Naive thymus-derived CD8-positive, alpha-beta T cell (primary cell): ENCODE measurements at regions not wholly inside any gene's neighbourhood (a gene's known extent, or its start where the extent isn't known, plus 50 kb on each side); places are given as distances from the start of the nearest gene placed in this dataset.

ENCODE experiments used
- ATAC-seq, 2 donors: fragments of 150-1000 bp; cut with Tn5 transposase in 1 of 2; sonication (Bioruptor Pico), chemical (Tn5 transposase) in 1 of 2; 1 replicate in 1 of 2; 2 replicates in 1 of 2; pipeline ENCODE4 v1.10.0; 2021; ENCODE audit warnings: mild to moderate bottlenecking in 2 of 2, moderate library complexity in 2 of 2
- POLR2A ChIA-PET: fragments of 350-600 bp; sonication (Branson Sonifier 250); formaldehyde crosslinking; loops from one replicate; lab custom pipeline; 2021; ENCODE audit warnings: antibody characterized with exemption; lab: Charles Lee
- DNase-seq, 10 donors: peaks; one replicate each; pipeline versions ENCODE4 v3.0.0 to v3.0.0-alpha.2; 2020 to 2022
- H3K27ac Mint-ChIP-seq, 10 donors: one replicate each; pipeline ENCODE4 v1.8.0; 2020 to 2022; ENCODE audit warnings: mild to moderate bottlenecking in 10 of 10, mixed read lengths in 10 of 10, moderate library complexity in 4 of 10, inconsistent platforms in 1 of 10
- H3K27me3 Mint-ChIP-seq, 5 donors: one replicate each; pipeline ENCODE4 v1.8.0; 2021 to 2022; ENCODE audit warnings: mixed read lengths in 5 of 5
- H3K36me3 Mint-ChIP-seq, 3 donors: one replicate each; pipeline ENCODE4 v1.8.0; 2020 to 2022; ENCODE audit warnings: mixed read lengths in 3 of 3, mild to moderate bottlenecking in 2 of 3, inconsistent platforms in 1 of 3
- H3K4me1 Mint-ChIP-seq, 4 donors: one replicate each; pipeline ENCODE4 v1.8.0; 2021 to 2022; ENCODE audit warnings: mixed read lengths in 4 of 4
- H3K4me3 Mint-ChIP-seq, 10 donors: one replicate each; pipeline ENCODE4 v1.8.0; 2020 to 2022; ENCODE audit warnings: mild to moderate bottlenecking in 10 of 10, mixed read lengths in 10 of 10, moderate library complexity in 6 of 10, inconsistent platforms in 1 of 10
- H3K9me3 Mint-ChIP-seq, 9 donors: one replicate each; pipeline ENCODE4 v1.8.0; 2020 to 2022; ENCODE audit warnings: mixed read lengths in 9 of 9, mild to moderate bottlenecking in 3 of 9, inconsistent platforms in 1 of 9, moderate library complexity in 1 of 9

DNA sequence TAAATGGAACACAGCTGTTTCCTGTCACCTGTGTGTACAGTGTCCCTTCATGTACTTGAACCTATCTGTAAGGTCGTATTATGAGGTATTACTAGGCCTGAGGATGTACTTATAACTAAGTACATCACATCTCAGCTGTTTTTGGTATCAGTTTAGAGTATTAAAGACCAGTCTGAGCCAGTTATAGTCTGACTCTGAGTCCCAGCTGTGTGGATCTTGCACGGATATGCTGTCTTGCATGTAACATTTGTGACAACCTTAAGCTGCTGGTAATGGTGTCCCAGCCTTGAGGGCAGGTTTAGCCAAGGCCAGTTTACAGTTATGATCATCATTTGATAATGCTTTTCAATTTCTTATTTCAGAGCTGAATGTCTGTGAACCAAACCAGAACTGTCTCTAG, 496.3 kb downstream of the SLC4A3 start:
- no peak for DNase-seq
- Mint-ChIP-seq H3K27ac (no peak overlapping the region), H3K4me1 (no peaks in the 10 kb centered on the region), H3K4me3 (no peak overlapping the region), H3K9me3 (peaks cover 0 to 4% (median 0%) of the 10 kb centered on the region in 9 donors), H3K27me3 (peaks cover 0 to 10% (median 2%) of the 10 kb centered on the region in 5 donors), H3K36me3 (no peaks in the 10 kb centered on the region)
- no peak for ATAC-seq
- POLR2A ChIA-PET: no interaction called here

DNA sequence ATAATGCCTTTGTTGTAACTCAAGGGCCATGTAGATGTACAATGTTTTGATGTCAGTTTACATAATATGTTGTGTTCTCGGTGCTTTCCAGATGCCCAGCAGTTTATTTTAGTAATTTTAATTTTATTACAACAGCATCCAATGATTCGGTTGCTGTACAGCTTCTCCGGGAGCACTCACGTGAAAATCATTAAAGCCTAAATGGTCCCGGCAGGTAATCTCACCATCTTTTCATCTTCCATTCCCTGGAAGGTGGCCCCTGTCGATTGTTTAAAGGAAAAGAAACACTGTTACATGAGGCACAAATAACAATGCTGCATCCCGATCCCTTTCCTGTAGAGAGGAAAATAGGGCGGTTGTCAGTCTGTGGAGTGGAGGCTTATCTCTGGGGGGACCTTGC, 498.1 kb downstream of the SLC4A3 start:
- Mint-ChIP-seq H3K36me3 (no peaks in the 10 kb centered on the region), H3K4me1 (no peaks in the 10 kb centered on the region), H3K27me3 (peaks cover 2 to 10% (median 2%) of the 10 kb centered on the region in 5 donors), H3K27ac (no peak overlapping the region), H3K4me3 (no peak overlapping the region), H3K9me3 (peaks cover 0 to 7% (median 2%) of the 10 kb centered on the region in 9 donors)
- ATAC-seq: no peak
- POLR2A ChIA-PET: no interaction called here
- DNase-seq: no peak

DNA sequence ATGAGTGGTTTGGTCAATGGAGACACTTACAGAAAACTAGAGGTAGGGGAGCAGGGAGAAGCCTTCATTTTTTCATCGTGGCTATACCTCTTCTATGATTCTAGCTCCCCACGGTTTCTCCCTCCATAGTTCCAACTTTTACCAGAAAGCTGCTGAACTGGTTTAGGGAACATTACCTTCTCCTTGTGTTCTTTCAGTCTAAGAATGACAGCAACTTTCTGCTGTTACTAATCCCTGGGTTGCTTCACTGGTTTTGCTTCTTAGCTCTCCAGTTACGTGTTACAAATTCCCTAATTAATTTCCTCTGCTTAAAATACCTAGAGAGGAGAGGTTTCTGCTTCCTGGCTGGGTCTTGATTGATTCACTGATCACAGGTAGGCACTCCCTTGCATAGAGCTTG, 499.9 kb downstream of the SLC4A3 start:
- no peak overlapping the region for H3K27ac Mint-ChIP-seq
- peaks cover 0 to 19% (median 3%) of the 10 kb centered on the region in 9 donors for H3K9me3 Mint-ChIP-seq
- no peak for DNase-seq
- H3K27me3 Mint-ChIP-seq: peaks cover 2 to 10% (median 2%) of the 10 kb centered on the region in 5 donors
- no peaks in the 10 kb centered on the region for H3K36me3 Mint-ChIP-seq
- H3K4me3 Mint-ChIP-seq: no peak overlapping the region
- no peak for ATAC-seq
- H3K4me1 Mint-ChIP-seq: no peaks in the 10 kb centered on the region
- POLR2A ChIA-PET: no interaction called here

- ATAC-seq (no peak), DNase-seq (no peak)
- POLR2A ChIA-PET: no interaction called here
- peaks cover 0 to 20% (median 5%) of the 10 kb centered on the region in 9 donors for H3K9me3 Mint-ChIP-seq
- H3K36me3 Mint-ChIP-seq: no peaks in the 10 kb centered on the region
- H3K4me3 Mint-ChIP-seq: no peak overlapping the region
- H3K4me1 Mint-ChIP-seq: no peaks in the 10 kb centered on the region
- no peak overlapping the region for H3K27ac Mint-ChIP-seq
- peaks cover 0 to 10% (median 3%) of the 10 kb centered on the region in 5 donors for H3K27me3 Mint-ChIP-seq
These were observed 500.4 kb downstream of the SLC4A3 start for GRCh38 chr2:220127876-220128275.

DNA sequence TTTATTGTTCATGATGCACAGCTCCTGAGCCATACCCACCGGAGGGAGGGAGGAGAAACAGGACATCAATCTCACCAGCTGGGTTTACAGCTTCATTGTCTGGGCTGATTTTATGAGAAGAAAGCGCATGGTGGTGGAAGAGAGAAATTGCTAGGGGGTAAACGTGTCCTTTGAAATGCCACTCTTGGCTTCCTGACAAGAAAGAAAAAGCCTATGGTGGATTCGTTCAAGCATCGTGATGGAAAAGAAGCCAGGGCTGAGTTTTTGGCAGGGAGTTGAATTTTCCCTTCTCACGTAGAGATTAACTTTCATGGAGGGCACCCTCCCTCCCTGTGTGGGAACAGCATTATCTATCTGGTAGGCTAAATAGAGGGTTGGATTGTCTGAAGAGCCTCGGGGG, 502.0 kb downstream of the SLC4A3 start:
- DNase-seq (no peak), ATAC-seq (no peak)
- Mint-ChIP-seq H3K4me3 (no peak overlapping the region), H3K36me3 (no peaks in the 10 kb centered on the region), H3K27me3 (peaks cover 0 to 4% (median 2%) of the 10 kb centered on the region in 5 donors), H3K27ac (no peak overlapping the region), H3K4me1 (no peaks in the 10 kb centered on the region), H3K9me3 (peaks cover 0 to 21% (median 6%) of the 10 kb centered on the region in 9 donors)
- POLR2A ChIA-PET: no interaction called here

GRCh38 chr2:220134756-220135534, 507.5 kb downstream of the SLC4A3 start:
- H3K4me1 Mint-ChIP-seq: no peaks in the 10 kb centered on the region
- H3K4me3 Mint-ChIP-seq: no peak overlapping the region
- POLR2A ChIA-PET: no interaction called here
- DNase-seq (no peak), ATAC-seq (no peak)
- H3K27ac Mint-ChIP-seq: no peak overlapping the region
- H3K27me3 Mint-ChIP-seq: peaks cover 0 to 4% (median 0%) of the 10 kb centered on the region in 5 donors
- H3K9me3 Mint-ChIP-seq: peaks cover 0 to 18% (median 6%) of the 10 kb centered on the region in 9 donors
- no peaks in the 10 kb centered on the region for H3K36me3 Mint-ChIP-seq

DNA sequence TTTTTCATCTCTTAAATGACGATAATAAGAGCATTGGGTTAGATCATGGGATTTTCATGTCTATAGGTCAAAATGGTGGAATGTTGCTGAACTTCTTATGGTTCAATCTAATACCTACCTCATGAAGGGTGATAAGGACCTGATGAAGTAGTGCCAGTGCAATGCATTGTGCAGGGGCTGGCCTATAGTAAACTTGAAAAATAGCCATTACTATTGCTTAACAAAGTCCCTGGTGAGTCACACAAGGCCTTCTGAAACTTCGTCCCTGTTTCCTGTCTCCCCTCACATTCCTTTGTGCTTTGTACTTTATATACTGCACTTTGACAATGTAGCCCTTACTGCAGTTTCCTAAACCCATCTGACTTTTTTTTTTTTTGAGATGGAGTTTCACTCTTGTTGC, 515.9 kb downstream of the SLC4A3 start:
- H3K36me3 Mint-ChIP-seq: peaks cover 0 to 5% (median 0%) of the 10 kb centered on the region in 3 donors
- H3K9me3 Mint-ChIP-seq: peaks cover 0 to 23% (median 3%) of the 10 kb centered on the region in 9 donors
- peaks cover 0 to 31% (median 4%) of the 10 kb centered on the region in 5 donors for H3K27me3 Mint-ChIP-seq
- POLR2A ChIA-PET: no interaction called here
- no peak overlapping the region for H3K27ac Mint-ChIP-seq
- ATAC-seq (no peak), DNase-seq (no peak)
- H3K4me3 Mint-ChIP-seq: no peak overlapping the region
- no peaks in the 10 kb centered on the region for H3K4me1 Mint-ChIP-seq

DNA sequence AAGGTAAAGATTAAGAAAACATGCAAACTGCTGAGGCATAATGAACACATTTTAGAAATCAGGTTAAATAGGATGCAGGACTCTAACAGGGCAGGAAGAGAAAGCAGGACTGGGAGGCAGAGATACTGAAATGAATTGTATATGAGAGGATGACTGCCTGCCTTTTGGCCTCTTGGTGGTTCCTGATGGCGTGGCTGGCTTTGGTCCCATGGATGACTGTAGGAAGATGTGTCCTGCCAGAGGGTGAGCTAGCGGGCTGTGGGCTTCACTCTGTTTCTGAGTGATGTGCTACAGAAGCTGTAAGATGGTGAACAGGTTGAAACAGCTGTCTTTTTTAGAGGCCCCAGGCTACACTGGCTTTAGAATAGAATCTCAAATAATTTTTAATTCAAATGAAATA, 517.0 kb downstream of the SLC4A3 start:
- H3K4me1 Mint-ChIP-seq: no peaks in the 10 kb centered on the region
- ATAC-seq (no peak), DNase-seq (no peak)
- H3K36me3 Mint-ChIP-seq: peaks cover 0 to 5% (median 0%) of the 10 kb centered on the region in 3 donors
- H3K27me3 Mint-ChIP-seq: peaks cover 0 to 31% (median 4%) of the 10 kb centered on the region in 5 donors
- peaks cover 0 to 23% (median 3%) of the 10 kb centered on the region in 9 donors for H3K9me3 Mint-ChIP-seq
- no peak overlapping the region for H3K4me3 Mint-ChIP-seq
- H3K27ac Mint-ChIP-seq: no peak overlapping the region
- POLR2A ChIA-PET: no interaction called here

GRCh38 chr2:220147161-220148038, 520.0 kb downstream of the SLC4A3 start:
- no peak overlapping the region for H3K4me3 Mint-ChIP-seq
- H3K4me1 Mint-ChIP-seq: no peaks in the 10 kb centered on the region
- ATAC-seq (no peak), DNase-seq (no peak)
- H3K27me3 Mint-ChIP-seq: peaks cover 0 to 37% (median 4%) of the 10 kb centered on the region in 5 donors
- no peak overlapping the region for H3K27ac Mint-ChIP-seq
- H3K9me3 Mint-ChIP-seq: peaks cover 0 to 23% (median 2%) of the 10 kb centered on the region in 9 donors
- peaks cover 0 to 5% (median 0%) of the 10 kb centered on the region in 3 donors for H3K36me3 Mint-ChIP-seq
- POLR2A ChIA-PET: no interaction called here

DNA sequence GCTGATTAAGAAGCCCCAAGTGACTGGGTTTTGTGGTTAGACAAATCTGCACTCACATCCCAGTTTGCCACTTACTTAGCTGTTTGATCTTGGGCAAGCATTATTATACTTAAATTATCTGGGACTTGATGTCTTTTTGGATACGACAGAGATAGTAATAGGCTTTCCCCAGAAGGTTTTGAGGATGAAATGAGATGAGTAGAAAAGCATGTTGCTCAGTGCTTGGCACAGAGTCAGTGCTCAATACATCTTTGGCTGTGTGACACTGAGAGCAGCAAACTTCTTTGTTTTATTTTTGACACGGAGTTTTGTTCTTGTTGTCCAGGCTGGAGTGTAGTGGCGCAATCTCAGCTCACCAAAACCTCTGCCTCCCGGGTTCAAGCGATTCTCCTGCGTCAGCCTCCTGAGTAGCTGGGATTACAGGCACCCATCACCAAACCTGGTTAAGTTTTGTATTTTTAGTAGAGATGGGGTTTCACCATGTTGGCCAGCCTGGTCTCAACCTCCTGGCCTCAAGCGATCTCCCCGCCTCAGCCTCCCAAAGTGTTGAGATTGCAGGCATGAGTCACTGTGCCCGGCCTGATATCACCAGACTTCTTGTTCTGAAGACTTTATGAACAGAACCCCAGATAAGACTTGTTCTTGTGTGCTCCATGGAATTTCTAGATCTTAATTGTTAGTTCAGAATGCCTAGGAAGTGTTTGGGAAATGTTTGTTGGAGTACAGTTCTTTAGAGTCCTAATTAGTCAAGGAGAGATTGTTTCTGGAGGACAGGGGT, 521.2 kb downstream of the SLC4A3 start:
- POLR2A ChIA-PET: no interaction called here
- H3K27me3 Mint-ChIP-seq: peaks cover 0 to 34% (median 7%) of the 10 kb centered on the region in 5 donors
- H3K9me3 Mint-ChIP-seq: peaks cover 0 to 11% (median 2%) of the 10 kb centered on the region in 9 donors
- ATAC-seq (no peak), DNase-seq (no peak)
- no peak overlapping the region for H3K4me3 Mint-ChIP-seq
- H3K4me1 Mint-ChIP-seq: no peaks in the 10 kb centered on the region
- H3K36me3 Mint-ChIP-seq: peaks cover 0 to 5% (median 0%) of the 10 kb centered on the region in 3 donors
- no peak overlapping the region for H3K27ac Mint-ChIP-seq

DNA sequence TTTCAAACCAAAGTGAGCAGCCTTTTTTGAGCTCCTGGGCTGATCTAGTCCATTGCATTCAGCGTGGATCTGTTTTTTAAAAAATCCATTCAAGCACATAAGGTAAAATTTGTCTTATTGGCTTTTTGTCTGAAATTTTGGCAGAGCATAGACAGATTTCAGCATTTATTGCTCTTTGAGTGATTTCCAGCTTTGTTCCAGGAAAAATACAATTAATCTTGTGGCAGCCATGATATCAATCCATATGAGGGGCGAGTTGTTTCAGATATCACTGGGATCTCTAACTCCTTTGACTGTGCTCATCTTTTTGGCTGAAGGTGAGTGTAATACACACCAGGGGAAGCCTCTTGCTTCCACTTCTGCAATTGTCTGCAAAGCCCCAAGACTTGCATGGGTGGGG, 523.9 kb downstream of the SLC4A3 start:
- POLR2A ChIA-PET: no interaction called here
- Mint-ChIP-seq H3K4me1 (no peaks in the 10 kb centered on the region), H3K27me3 (peaks cover 0 to 15% (median 3%) of the 10 kb centered on the region in 5 donors), H3K36me3 (no peaks in the 10 kb centered on the region), H3K27ac (no peak overlapping the region), H3K4me3 (no peak overlapping the region), H3K9me3 (peaks cover 0 to 3% (median 0%) of the 10 kb centered on the region in 9 donors)
- DNase-seq: no peak
- ATAC-seq: no peak

- ATAC-seq (no peak), DNase-seq (no peak)
- H3K9me3 Mint-ChIP-seq: peaks cover 0 to 3% (median 0%) of the 10 kb centered on the region in 9 donors
- H3K36me3 Mint-ChIP-seq: no peaks in the 10 kb centered on the region
- H3K27me3 Mint-ChIP-seq: peaks cover 0 to 15% (median 3%) of the 10 kb centered on the region in 5 donors
- no peaks in the 10 kb centered on the region for H3K4me1 Mint-ChIP-seq
- POLR2A ChIA-PET: no interaction called here
- H3K4me3 Mint-ChIP-seq: no peak overlapping the region
- no peak overlapping the region for H3K27ac Mint-ChIP-seq
These were observed 525.0 kb downstream of the SLC4A3 start for GRCh38 chr2:220152281-220152935.
